22Rv1 (cell line): ENCODE measurements at regions not wholly inside any gene's neighbourhood (a gene's known extent, or its start where the extent isn't known, plus 50 kb on each side); places are given as distances from the start of the nearest gene placed in this dataset.

Experiments used
- H3K27ac ChIP-seq: fragments of 450-650 bp; 2 replicates; pipeline ENCODE4 v1.5.1; 2017
- ZFX ChIP-seq: fragments of 450-650 bp; IDR thresholded peaks from 2 replicates; pipeline ENCODE4 v1.6.1; 2017; ENCODE audit warnings: antibody characterized with exemption, borderline replicate concordance
- TF ChIP-seq, protein P1 (sequence below): fragments of 450-650 bp; IDR thresholded peaks from 2 replicates; pipeline ENCODE4 v1.5.1; 2017; ENCODE audit warnings: mild to moderate bottlenecking

DNA sequence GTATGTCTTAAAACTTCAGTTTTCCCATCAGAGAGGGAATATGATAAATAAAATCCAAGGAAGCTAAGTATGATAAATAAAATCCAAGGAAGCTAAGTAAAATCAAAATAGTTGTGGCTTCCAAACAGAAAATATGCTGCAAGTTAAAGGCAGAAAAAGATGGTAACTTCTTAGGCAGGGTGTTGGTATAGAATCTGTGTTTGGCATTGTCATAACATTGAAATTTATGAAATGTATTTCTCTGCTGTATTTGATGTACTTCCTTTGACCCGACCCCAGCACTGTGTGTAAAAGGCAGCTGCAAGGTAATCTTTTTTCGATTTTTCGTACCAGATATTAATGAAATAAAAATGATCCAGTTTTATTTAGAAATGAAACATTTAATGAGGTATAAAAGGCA, 537.2 kb downstream of the TFEC start:
- H3K27ac ChIP-seq = no peak overlapping the region
- TF ChIP-seq ZFX = no peak
- TF ChIP-seq, protein P1, sequence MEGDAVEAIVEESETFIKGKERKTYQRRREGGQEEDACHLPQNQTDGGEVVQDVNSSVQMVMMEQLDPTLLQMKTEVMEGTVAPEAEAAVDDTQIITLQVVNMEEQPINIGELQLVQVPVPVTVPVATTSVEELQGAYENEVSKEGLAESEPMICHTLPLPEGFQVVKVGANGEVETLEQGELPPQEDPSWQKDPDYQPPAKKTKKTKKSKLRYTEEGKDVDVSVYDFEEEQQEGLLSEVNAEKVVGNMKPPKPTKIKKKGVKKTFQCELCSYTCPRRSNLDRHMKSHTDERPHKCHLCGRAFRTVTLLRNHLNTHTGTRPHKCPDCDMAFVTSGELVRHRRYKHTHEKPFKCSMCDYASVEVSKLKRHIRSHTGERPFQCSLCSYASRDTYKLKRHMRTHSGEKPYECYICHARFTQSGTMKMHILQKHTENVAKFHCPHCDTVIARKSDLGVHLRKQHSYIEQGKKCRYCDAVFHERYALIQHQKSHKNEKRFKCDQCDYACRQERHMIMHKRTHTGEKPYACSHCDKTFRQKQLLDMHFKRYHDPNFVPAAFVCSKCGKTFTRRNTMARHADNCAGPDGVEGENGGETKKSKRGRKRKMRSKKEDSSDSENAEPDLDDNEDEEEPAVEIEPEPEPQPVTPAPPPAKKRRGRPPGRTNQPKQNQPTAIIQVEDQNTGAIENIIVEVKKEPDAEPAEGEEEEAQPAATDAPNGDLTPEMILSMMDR = no peak

DNA sequence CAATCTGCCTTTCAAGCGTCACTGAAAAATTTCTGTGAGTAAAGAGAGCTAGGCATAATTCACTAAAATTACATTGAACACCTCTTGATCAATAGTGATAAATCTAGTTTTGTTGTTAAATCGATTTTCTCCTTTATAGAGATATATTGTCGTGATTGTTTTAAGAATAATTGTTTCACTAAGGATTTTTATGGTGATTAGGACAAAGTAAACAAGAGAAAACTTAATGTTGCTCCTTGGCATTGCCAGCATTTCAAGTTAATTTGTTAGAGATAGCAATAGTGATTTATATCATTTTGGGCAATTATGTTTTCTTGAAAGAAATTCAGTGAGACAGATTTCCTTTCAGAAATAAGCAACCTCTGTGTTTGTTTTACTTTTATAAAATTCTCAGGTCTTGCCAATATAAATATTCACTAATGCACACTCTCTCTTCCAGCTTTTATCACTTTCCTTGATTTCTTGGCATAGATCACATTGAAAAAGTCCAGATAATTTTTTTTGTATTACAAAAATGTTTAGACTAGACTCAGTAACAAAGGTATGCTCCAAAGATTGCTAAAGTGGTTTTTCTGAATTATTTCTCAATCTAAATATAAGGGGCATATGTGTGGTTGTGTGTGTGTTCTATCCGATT, 538.7 kb downstream of the TFEC start:
- TF ChIP-seq ZFX = no peak
- TF ChIP-seq, protein P1 = no peak
- H3K27ac ChIP-seq = no peak overlapping the region

DNA sequence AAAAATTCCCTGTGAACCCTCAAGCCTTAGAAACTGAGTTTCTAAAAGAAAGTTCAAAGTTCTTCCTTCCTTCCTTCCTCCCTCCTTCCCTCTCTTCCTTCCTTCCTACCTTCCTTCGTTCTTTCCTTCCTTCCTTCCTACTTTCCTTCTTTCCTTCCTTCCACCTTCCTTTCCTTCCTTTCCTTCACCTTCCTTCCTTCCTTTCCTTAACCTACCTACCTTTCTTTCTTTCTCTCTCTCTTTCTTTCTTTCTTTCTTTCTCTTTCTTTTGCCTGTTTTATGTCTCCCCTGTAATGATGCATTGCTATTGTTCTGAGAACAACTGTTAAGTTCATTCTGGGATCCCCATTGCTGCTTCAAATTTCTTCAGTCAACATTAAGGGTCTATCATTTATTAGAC, 551.1 kb downstream of the TFEC start:
- TF ChIP-seq ZFX = no peak
- TF ChIP-seq, protein P1 = no peak
- no peak overlapping the region for H3K27ac ChIP-seq

DNA sequence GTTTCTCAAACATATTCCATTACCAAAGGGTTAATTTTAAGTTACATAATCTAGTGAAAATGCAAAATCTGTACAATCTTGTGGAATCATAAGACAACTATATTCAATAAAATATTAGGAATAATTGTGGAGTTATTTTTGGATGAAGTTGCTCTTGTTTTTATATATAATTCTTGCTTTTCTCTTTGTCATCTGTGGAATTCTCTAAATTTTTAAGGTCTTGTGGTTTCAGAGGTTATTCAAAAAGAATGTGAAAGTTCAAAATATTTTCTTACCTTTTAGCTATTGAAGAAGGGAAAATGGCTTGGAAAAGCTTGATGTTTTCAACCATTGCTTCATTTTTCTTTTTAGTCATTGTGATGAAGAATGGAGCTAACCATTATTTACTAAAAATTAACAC, 552.1 kb downstream of the TFEC start:
- no peak overlapping the region for H3K27ac ChIP-seq
- TF ChIP-seq ZFX = no peak
- TF ChIP-seq, protein P1 = no peak

DNA sequence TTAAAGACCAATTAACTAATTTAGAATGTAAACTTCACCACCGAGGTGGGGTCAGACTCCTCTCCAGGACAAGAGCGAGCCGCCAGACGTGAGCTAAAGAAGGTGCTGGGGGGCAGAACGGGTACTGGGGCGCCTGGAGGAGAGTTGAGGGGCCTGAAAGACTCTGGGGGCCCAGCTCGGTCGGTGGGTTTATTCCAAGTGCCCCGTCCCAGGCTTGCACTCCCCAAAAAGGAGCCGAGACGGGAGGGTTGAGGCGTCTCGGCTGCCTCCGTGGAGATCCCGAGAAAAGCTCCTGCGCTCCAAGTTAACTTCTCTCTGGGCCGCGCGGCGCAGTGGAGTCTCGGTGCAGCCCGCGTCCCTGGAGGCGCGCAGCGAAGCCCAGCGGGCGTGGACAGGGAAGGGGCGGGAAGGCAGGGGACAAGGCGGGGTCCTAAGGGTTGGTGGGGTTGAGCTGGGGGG, 553.3 kb downstream of the TFEC start:
- no peak overlapping the region for H3K27ac ChIP-seq
- TF ChIP-seq ZFX = no peak
- TF ChIP-seq, protein P1 = no peak; the same call in 1 of the 2 replicates

DNA sequence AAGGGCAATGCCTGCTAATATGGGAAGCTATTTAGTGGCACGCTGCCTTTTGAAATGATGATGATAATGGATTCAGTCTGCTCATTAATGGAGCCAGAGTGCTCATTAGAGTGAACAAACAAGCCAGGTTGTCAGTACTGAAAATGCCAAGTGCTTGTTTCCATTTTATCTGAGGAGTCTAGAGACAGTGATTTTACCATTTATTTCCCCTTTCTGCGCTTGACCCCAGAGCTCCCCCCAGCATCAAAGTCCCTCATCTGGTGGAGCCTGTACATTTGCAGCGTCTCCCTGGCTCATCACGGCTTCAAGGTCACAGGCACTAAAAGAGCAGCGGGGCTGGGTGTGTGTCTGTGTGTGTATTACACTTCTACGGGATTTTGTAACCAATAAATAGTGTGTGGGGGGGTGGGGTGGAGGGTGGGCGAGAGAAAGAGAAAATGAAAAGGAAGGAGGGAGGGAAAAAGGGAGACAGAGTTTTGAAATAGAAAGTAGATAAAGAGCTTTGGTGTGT, 553.8 kb downstream of the TFEC start:
- no peak for TF ChIP-seq ZFX

DNA sequence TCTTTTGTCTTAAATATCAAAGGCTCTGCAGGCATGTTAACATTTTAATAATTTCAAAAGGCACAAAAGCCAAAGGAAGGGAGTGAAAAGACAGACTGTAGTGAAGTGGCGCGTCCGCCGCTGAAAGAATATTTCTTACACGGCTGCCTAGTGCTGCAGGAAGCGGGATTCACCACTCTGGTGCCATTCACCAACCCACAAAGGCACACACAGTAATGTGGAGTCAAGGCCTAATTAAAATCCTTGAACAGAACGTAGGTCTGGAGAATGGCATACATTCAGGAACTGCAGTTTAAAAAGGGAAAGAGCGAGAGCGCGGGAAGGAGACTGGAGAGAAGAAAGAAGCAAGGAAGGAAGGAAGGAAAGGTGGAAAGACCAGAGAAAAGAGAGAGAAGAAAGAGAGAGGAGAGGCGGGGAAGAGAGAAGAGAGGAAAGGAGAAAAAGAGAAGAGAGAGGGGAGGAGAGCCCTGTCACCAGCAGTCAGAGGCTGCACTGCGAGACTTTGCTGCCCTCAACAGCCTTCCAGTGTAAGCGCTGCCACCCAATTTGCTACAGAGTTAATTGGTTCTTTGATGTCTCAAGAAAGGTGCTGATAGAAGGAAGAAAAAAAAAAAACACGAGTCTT, 554.0 kb downstream of the MDFIC start:
- TF ChIP-seq ZFX = no peak
- TF ChIP-seq, protein P1 = peak; percentile 50
- no peak overlapping the region for H3K27ac ChIP-seq

More for the DNA sequence above, 553.8 kb downstream of the TFEC start:
- H3K27ac ChIP-seq = no peak overlapping the region
